B cell (primary cell): ENCODE measurements at regions not wholly inside any gene's neighbourhood (a gene's known extent, or its start where the extent isn't known, plus 50 kb on each side); places are given as distances from the start of the nearest gene placed in this dataset.
A peak's percentile ranks its signal among the peaks of the same experiment; 100 is the strongest.

Source experiments
- ATAC-seq: fragments of 200-7000 bp; cut with Tn5 transposase; one replicate; pipeline ENCODE4 v1.10.0; 2021; ENCODE audit warnings: low read depth, mild to moderate bottlenecking, moderate number of reproducible peaks, moderate library complexity
- CTCF ChIA-PET: fragments of 350-600 bp; sonication (Branson Sonifier 250); formaldehyde crosslinking; loops from one replicate; lab custom pipeline; 2021; ENCODE audit warnings: antibody characterized with exemption, inconsistent platforms; lab: Charles Lee
- POLR2A ChIA-PET: fragments of 350-600 bp; sonication (Branson Sonifier 250); formaldehyde crosslinking; loops from one replicate; lab custom pipeline; 2021; ENCODE audit warnings: antibody characterized with exemption; lab: Charles Lee
- DNase-seq: peaks from one replicate; pipeline ENCODE4 v3.0.0; 2013
- H2AFZ ChIP-seq: 2 replicates; pipeline ENCODE4 v1.6.1; 2012; ENCODE audit warnings: mild to moderate bottlenecking, low read depth, low read length; ENCODE audit not compliant: insufficient read depth, poor library complexity, severe bottlenecking
- H3K27ac ChIP-seq, 2 donors: 1 replicate in 1 of 2; 2 replicates in 1 of 2; pipeline ENCODE4 v1.5.1; 2012 to 2013; ENCODE audit warnings: low read length in 2 of 2, mild to moderate bottlenecking in 2 of 2, moderate library complexity in 1 of 2
- H3K27me3 ChIP-seq, 4 experiments: fragments of 200-600 bp in 1 of 4; sonication (generic) in 1 of 4; replicated peaks in 1 of 4; 1 replicate in 2 of 4; 2 replicates in 2 of 4; pipeline versions ENCODE4 v1.6.1 to v1.7.0; 2013 to 2016; ENCODE audit warnings: low read length in 3 of 4, mild to moderate bottlenecking in 2 of 4, mixed read lengths in 1 of 4, moderate library complexity in 1 of 4; ENCODE audit not compliant: insufficient read depth in 4 of 4, control insufficient read depth in 3 of 4; ENCODE audit errors: control extremely low read depth in 1 of 4
- H3K36me3 ChIP-seq, 2 experiments: replicated peaks in 1 of 2; 1 replicate in 1 of 2; 2 replicates in 1 of 2; pipeline versions ENCODE4 v1.6.1 to v1.7.1; 2013; ENCODE audit warnings: low read length in 1 of 2; ENCODE audit not compliant: insufficient read depth in 2 of 2, control insufficient read depth in 1 of 2; ENCODE audit errors: control extremely low read depth in 1 of 2, extremely low read depth in 1 of 2
- H3K4me1 ChIP-seq, 2 donors: fragments of 200-600 bp in 1 of 2; sonication (generic) in 1 of 2; 1 replicate in 1 of 2; 2 replicates in 1 of 2; pipeline versions ENCODE4 v1.5.1 to v1.6.1; 2013 to 2017; ENCODE audit warnings: low read length in 2 of 2; ENCODE audit not compliant: control insufficient read depth in 2 of 2, insufficient read depth in 2 of 2
- H3K4me2 ChIP-seq: replicated peaks from 2 replicates; pipeline ENCODE3; 2012; ENCODE audit warnings: mild to moderate bottlenecking, low read depth, low read length; ENCODE audit not compliant: poor library complexity, severe bottlenecking
- H3K4me3 ChIP-seq, 5 experiments: fragments of 200-600 bp in 1 of 5; sonication (generic) in 1 of 5; 1 replicate in 3 of 5; 2 replicates in 2 of 5; pipeline versions ENCODE4 v1.5.1 to v1.7.0; 2011 to 2016; ENCODE audit warnings: low read length in 4 of 5, mild to moderate bottlenecking in 4 of 5, low read depth in 2 of 5, control low read depth in 1 of 5, moderate library complexity in 1 of 5; ENCODE audit not compliant: insufficient read depth in 1 of 5; ENCODE audit errors: control extremely low read depth in 1 of 5, extremely low read depth in 1 of 5
- H3K79me2 ChIP-seq: fragments of 200-600 bp; sonication (generic); one replicate; pipeline ENCODE4 v1.6.0; 2016; ENCODE audit warnings: low read length; ENCODE audit not compliant: control insufficient read depth, insufficient read depth
- H3K9ac ChIP-seq: fragments of 200-600 bp; sonication (generic); 2 replicates; pipeline ENCODE4 v1.6.1; 2017; ENCODE audit warnings: mild to moderate bottlenecking, low read length, moderate library complexity
- H3K9me3 ChIP-seq, 3 donors: one replicate each; pipeline versions ENCODE4 v1.6.1 to v1.7.1; 2013; ENCODE audit warnings: low read length in 2 of 3; ENCODE audit not compliant: control insufficient read depth in 2 of 3, insufficient read depth in 1 of 3; ENCODE audit errors: control extremely low read depth in 1 of 3
- H4K20me1 ChIP-seq: 2 replicates; pipeline ENCODE4 v1.6.0; 2012; ENCODE audit warnings: mild to moderate bottlenecking, low read length; ENCODE audit not compliant: insufficient read depth, control insufficient read depth, poor library complexity, severe bottlenecking
- H3K27ac Mint-ChIP-seq: one replicate; pipeline ENCODE4 v1.8.0; 2021; ENCODE audit warnings: mixed read lengths
- H3K27me3 Mint-ChIP-seq: one replicate; pipeline ENCODE4 v1.8.0; 2021; ENCODE audit warnings: mixed read lengths
- H3K4me1 Mint-ChIP-seq: one replicate; pipeline ENCODE4 v1.8.0; 2021; ENCODE audit warnings: mixed read lengths
- H3K4me3 Mint-ChIP-seq: one replicate; pipeline ENCODE4 v1.8.0; 2021; ENCODE audit warnings: mixed read lengths
- H3K9me3 Mint-ChIP-seq: one replicate; pipeline ENCODE4 v1.8.0; 2022; ENCODE audit warnings: mixed read lengths; ENCODE audit not compliant: insufficient read depth
- EZH2 ChIP-seq: IDR thresholded peaks from 2 replicates; pipeline ENCODE4 v1.6.1; 2012; ENCODE audit warnings: borderline replicate concordance, low read depth, mild to moderate bottlenecking, moderate library complexity, low read length; ENCODE audit not compliant: insufficient read depth, poor library complexity, severe bottlenecking
- WGBS: methylation state at CpG from one replicate; pipeline ENCODE4 v1.1.5; 2013; ENCODE audit warnings: missing lambda C conversion rate; ENCODE audit not compliant: insufficient coverage; 5-methylcytosine and 5-hydroxymethylcytosine counted together
- intact Hi-C: fragments of 100-400 bp; cut with micrococcal nuclease; formaldehyde crosslinking; loops from one replicate; pipeline ENCODE4 v1.10.0; 2022
- TF ChIP-seq, protein P1 (sequence below): fragments of 200-600 bp; IDR thresholded peaks from one replicate; pipeline ENCODE4 v1.8.0; 2022; ENCODE audit warnings: antibody characterized with exemption, mild to moderate bottlenecking

- WGBS: 0% methylated on average over 5 of the region's 5 CpGs
- H3K27me3 ChIP-seq: no peaks in the 10 kb centered on the region
- ATAC-seq (peak; percentile 28), DNase-seq (peak; percentile 40)
- H3K9ac ChIP-seq: no peak overlapping the region
- intact Hi-C loops: loop anchor here (5.0 to 10.0 kb wide), 4 partner anchors 59 to 624 kb away; partner anchors contain the start of gene FGGY
- Mint-ChIP-seq H3K9me3 (no peaks in the 10 kb centered on the region), H3K4me3 (peak overlapping the region; percentile 67), H3K27me3 (no peaks in the 10 kb centered on the region), H3K27ac (peak overlapping the region; percentile 88), H3K4me1 (peaks cover 27% of the 10 kb centered on the region)
- H3K36me3 ChIP-seq: no peaks in the 10 kb centered on the region
- CTCF ChIA-PET: interaction anchor here (1.2 to 2.7 kb wide), 3 partner anchors 220 to 628 kb away, joined by 3 to 11 read pairs (median 5); no protein-coding TSS in a partner anchor
- H3K4me2 ChIP-seq: peak overlapping the region; percentile 43
- H3K27ac ChIP-seq: peak overlapping the region; percentile 22 to 31
- H2AFZ ChIP-seq: peak overlapping the region; percentile 20
- no peak overlapping the region for H3K4me3 ChIP-seq
- POLR2A ChIA-PET: interaction anchor here (1.0 kb wide), 1 partner anchor 58 kb away, joined by 3 read pairs; no protein-coding TSS in a partner anchor
- peaks cover 22 to 23% of the 10 kb centered on the region in 2 donors for H3K4me1 ChIP-seq
- TF ChIP-seq EZH2: no peak
- TF ChIP-seq, protein P1, sequence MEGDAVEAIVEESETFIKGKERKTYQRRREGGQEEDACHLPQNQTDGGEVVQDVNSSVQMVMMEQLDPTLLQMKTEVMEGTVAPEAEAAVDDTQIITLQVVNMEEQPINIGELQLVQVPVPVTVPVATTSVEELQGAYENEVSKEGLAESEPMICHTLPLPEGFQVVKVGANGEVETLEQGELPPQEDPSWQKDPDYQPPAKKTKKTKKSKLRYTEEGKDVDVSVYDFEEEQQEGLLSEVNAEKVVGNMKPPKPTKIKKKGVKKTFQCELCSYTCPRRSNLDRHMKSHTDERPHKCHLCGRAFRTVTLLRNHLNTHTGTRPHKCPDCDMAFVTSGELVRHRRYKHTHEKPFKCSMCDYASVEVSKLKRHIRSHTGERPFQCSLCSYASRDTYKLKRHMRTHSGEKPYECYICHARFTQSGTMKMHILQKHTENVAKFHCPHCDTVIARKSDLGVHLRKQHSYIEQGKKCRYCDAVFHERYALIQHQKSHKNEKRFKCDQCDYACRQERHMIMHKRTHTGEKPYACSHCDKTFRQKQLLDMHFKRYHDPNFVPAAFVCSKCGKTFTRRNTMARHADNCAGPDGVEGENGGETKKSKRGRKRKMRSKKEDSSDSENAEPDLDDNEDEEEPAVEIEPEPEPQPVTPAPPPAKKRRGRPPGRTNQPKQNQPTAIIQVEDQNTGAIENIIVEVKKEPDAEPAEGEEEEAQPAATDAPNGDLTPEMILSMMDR: no peak
- no peaks in the 10 kb centered on the region for H4K20me1 ChIP-seq
- H3K79me2 ChIP-seq: no peaks in the 10 kb centered on the region
- H3K9me3 ChIP-seq: no peaks in the 10 kb centered on the region
These were observed 225.6 kb upstream of the FGGY start for GRCh38 chr1:59071289-59071688.

DNA sequence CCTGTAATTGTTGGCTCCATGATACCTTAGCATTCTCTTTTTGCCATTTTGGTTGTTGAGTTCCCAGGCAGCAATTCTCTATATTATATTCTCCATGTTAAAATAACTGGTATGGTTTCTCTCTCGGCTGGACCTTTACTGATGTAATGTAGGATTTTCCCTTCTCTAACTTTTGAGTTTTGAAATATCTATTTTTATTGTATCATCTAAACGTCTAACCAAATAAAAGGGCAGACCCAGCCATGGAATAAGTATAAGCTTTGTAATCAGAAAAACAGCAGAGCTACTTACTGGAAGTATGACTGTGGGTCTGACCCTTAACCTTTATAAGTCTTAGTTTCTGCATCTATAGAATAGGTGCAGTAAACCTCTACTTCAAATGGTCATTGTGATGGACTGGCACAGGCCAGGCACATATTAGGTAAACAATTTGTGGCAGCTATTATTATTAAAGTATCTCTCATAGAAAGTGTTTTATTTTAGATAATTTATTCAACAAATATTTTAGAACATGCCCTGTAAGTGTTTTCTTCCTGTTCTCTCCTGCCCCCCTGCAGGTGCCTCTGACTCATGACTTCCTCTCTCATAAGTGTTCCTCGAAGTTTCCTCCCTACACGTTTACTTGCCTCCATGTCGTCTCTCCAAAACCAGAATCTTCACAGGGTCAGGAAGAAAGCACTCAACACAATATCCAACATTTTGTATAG lies 224.9 kb upstream of the FGGY start:
- WGBS: 0% methylated on average over 3 of the region's 5 CpGs
- Histone ChIP-seq H3K9ac (no peak overlapping the region), H3K9me3 (no peaks in the 10 kb centered on the region), H3K4me1 (peaks cover 22 to 23% of the 10 kb centered on the region in 2 donors), H3K27me3 (no peaks in the 10 kb centered on the region), H2AFZ (peak overlapping the region; percentile 59), H3K27ac (peak overlapping the region; percentile 22 to 31), H3K79me2 (no peaks in the 10 kb centered on the region), H3K36me3 (no peaks in the 10 kb centered on the region), H3K4me2 (peak overlapping the region; percentile 43), H4K20me1 (no peaks in the 10 kb centered on the region), H3K4me3 (no peak overlapping the region)
- ChIA-PET POLR2A (interaction anchor here (1.0 kb wide), 1 partner anchor 57 kb away, joined by 3 read pairs; no protein-coding TSS in a partner anchor), CTCF (interaction anchor here (1.1 to 2.7 kb wide), 4 partner anchors 25 to 627 kb away, joined by 3 to 11 read pairs (median 4); no protein-coding TSS in a partner anchor)
- intact Hi-C loops: loop anchor here (5.0 to 10.0 kb wide), 4 partner anchors 60 to 623 kb away; partner anchors contain the start of gene FGGY
- TF ChIP-seq, protein P1: no peak
- TF ChIP-seq EZH2: no peak
- Mint-ChIP-seq H3K27ac (peak overlapping the region; percentile 88), H3K9me3 (no peaks in the 10 kb centered on the region), H3K27me3 (no peaks in the 10 kb centered on the region), H3K4me1 (peaks cover 32% of the 10 kb centered on the region), H3K4me3 (peak overlapping the region; percentile 67)
- DNase-seq: peak; percentile 46
- ATAC-seq: peak; percentile 53
